Testis (tissue), 2 donors: ENCODE measurements at regions not wholly inside any gene's neighbourhood (a gene's known extent, or its start where the extent isn't known, plus 50 kb on each side); places are given as distances from the start of the nearest gene placed in this dataset.

Source experiments
- CTCF ChIP-seq, 3 experiments: fragments of 450-650 bp in 2 of 3; fragments of 200-600 bp in 1 of 3; sonication (generic) in 1 of 3; IDR thresholded peaks; one replicate each; pipeline ENCODE4 v1.5.1; 2016 to 2019; ENCODE audit warnings: antibody characterized with exemption in 3 of 3, mild to moderate bottlenecking in 2 of 3, moderate library complexity in 1 of 3
- POLR2A ChIP-seq: fragments of 450-650 bp; IDR thresholded peaks from one replicate; pipeline ENCODE4 v1.6.1; 2017; ENCODE audit warnings: antibody characterized with exemption, mild to moderate bottlenecking, moderate library complexity

GRCh38 chr5:57859626-57860025, 377.0 kb upstream of the ACTBL2 start:
- TF ChIP-seq CTCF (IDR thresholded peaks at IDR 0.05), result no peak
- TF ChIP-seq POLR2A, result no peak
